ENCODE measurements at regions not wholly inside any gene's neighbourhood (a gene's known extent, or its start where the extent isn't known, plus 50 kb on each side); places are given as distances from the start of the nearest gene placed in this dataset.

- H3K4me1 ChIP-seq: no peaks in the 10 kb centered on the region
- H3K36me3 ChIP-seq: no peaks in the 10 kb centered on the region
- ATAC-seq (no peak), DNase-seq (no peak)
- intact Hi-C loops (cut with DNase I): no loop called here
- no peak for TF ChIP-seq CTCF (IDR thresholded peaks at IDR 0.05)
- no peaks in the 10 kb centered on the region for H3K9me3 ChIP-seq
- H3K27me3 ChIP-seq: no peaks in the 10 kb centered on the region
- H3K4me3 ChIP-seq: no peak overlapping the region
- H3K27ac ChIP-seq: no peak overlapping the region
These were observed 191.4 kb downstream of the RBM43 start for GRCh38 chr2:151070253-151070652.

- no peak for TF ChIP-seq CTCF (IDR thresholded peaks at IDR 0.05)
- no peak overlapping the region for H3K27ac ChIP-seq
- H3K4me3 ChIP-seq: no peak overlapping the region
- H3K9me3 ChIP-seq: no peaks in the 10 kb centered on the region
- intact Hi-C loops (cut with DNase I): no loop called here
- H3K4me1 ChIP-seq: no peaks in the 10 kb centered on the region
- ATAC-seq: no peak
- no peaks in the 10 kb centered on the region for H3K36me3 ChIP-seq
- H3K27me3 ChIP-seq: no peaks in the 10 kb centered on the region
- no peak for DNase-seq
These were observed 193.8 kb downstream of the RBM43 start for GRCh38 chr2:151067658-151068369.

- no peak overlapping the region for H3K27ac ChIP-seq
- intact Hi-C loops (cut with DNase I): no loop called here
- no peaks in the 10 kb centered on the region for H3K27me3 ChIP-seq
- no peak overlapping the region for H3K4me3 ChIP-seq
- no peak for DNase-seq
- ATAC-seq: peak; percentile 36
- H3K9me3 ChIP-seq: no peaks in the 10 kb centered on the region
- no peaks in the 10 kb centered on the region for H3K4me1 ChIP-seq
- H3K36me3 ChIP-seq: no peaks in the 10 kb centered on the region
- TF ChIP-seq CTCF (IDR thresholded peaks at IDR 0.05): no peak
These were observed 198.4 kb downstream of the RBM43 start for GRCh38 chr2:151063271-151063670.

GRCh38 chr2:151060287-151060686 is 201.4 kb downstream of the RBM43 start:
- TF ChIP-seq CTCF (IDR thresholded peaks at IDR 0.05): no peak
- H3K4me1 ChIP-seq: no peaks in the 10 kb centered on the region

GRCh38 chr2:151056870-151057269 is 204.8 kb downstream of the RBM43 start:
- Histone ChIP-seq H3K27ac (no peak overlapping the region), H3K4me3 (no peak overlapping the region), H3K36me3 (no peaks in the 10 kb centered on the region), H3K4me1 (no peaks in the 10 kb centered on the region), H3K9me3 (no peaks in the 10 kb centered on the region), H3K27me3 (no peaks in the 10 kb centered on the region)
- no peak for ATAC-seq
- no peak for DNase-seq
- intact Hi-C loops (cut with DNase I): no loop called here
- no peak for TF ChIP-seq CTCF (IDR thresholded peaks at IDR 0.05)

More at GRCh38 chr2:151060287-151060686, 201.4 kb downstream of the RBM43 start:
- no peaks in the 10 kb centered on the region for H3K9me3 ChIP-seq
- H3K36me3 ChIP-seq: no peaks in the 10 kb centered on the region
- H3K4me3 ChIP-seq: no peak overlapping the region
- ATAC-seq (no peak), DNase-seq (no peak)
- H3K27me3 ChIP-seq: no peaks in the 10 kb centered on the region
- intact Hi-C loops (cut with DNase I): no loop called here
- H3K27ac ChIP-seq: no peak overlapping the region

GRCh38 chr2:151053661-151053990 is 208.0 kb downstream of the RBM43 start:
- H3K4me3 ChIP-seq: no peak overlapping the region
- ATAC-seq (no peak), DNase-seq (no peak)
- no peaks in the 10 kb centered on the region for H3K27me3 ChIP-seq
- H3K4me1 ChIP-seq: no peaks in the 10 kb centered on the region
- TF ChIP-seq CTCF (IDR thresholded peaks at IDR 0.05): no peak
- no peaks in the 10 kb centered on the region for H3K36me3 ChIP-seq
- intact Hi-C loops (cut with DNase I): no loop called here
- H3K9me3 ChIP-seq: no peaks in the 10 kb centered on the region
- no peak overlapping the region for H3K27ac ChIP-seq

Data from upper lobe of right lung (tissue), 1 donor.